HG02884 (cell line): ENCODE measurements at regions not wholly inside any gene's neighbourhood (a gene's known extent, or its start where the extent isn't known, plus 50 kb on each side); places are given as distances from the start of the nearest gene placed in this dataset.
"Not testable (repeated sequence)": the region's sequence is repeated elsewhere in the genome, so short reads cannot be mapped to it uniquely, and the experiment has no call there.

Source experiments
- ATAC-seq: cut with Tn5 transposase; IDR thresholded peaks from one replicate; pipeline ENCODE4 v1.9.1; 2021; ENCODE audit warnings: mild to moderate bottlenecking, moderate library complexity; ENCODE audit not compliant: unreplicated experiment

GRCh38 chr4:26228883-26229282 is 91.9 kb upstream of the RBPJ start:
- no peak for ATAC-seq

DNA sequence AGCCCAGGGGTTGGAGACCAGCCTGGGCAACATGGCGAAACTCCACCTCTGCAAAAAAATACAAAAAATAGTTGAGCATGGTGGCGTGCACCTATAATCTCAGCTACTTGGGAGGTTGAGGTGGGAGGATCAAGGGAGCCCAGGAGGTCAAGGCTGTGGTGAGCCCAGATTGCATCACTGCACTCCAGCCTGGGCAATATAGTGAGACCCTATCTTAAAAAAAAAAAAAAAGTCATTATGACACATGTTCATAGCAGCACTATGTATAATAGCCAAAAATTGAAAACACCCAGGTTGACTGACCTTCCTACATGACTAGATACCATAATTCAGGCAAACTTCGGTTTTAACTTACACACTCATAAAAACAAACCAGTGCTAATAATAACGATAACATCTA is 90.8 kb upstream of the RBPJ start:
- no peak for ATAC-seq

GRCh38 chr4:26233350-26233749 is 87.5 kb upstream of the RBPJ start:
- ATAC-seq: no peak

- no peak for ATAC-seq
These were observed 85.3 kb upstream of the RBPJ start for GRCh38 chr4:26235500-26235899.

DNA sequence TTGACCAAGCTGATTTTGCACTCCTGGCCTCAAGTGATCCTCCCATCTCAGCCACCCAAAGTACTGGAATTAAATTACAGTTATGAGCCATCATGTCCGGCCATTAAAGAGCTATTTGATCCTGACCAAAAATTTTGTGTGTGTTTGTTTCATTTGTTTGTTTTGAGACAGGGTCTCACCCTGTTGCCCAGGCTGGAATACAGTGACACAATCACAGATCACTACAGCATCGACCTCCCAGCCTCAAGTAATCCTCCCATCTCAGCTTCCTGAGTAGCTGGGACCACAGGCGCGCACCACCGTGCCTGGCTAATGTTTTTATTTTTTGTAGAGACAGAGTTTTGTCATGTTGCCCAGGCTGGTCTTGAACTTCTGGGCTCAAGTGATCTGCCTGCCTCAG is 82.9 kb upstream of the RBPJ start:
- ATAC-seq: no peak

DNA sequence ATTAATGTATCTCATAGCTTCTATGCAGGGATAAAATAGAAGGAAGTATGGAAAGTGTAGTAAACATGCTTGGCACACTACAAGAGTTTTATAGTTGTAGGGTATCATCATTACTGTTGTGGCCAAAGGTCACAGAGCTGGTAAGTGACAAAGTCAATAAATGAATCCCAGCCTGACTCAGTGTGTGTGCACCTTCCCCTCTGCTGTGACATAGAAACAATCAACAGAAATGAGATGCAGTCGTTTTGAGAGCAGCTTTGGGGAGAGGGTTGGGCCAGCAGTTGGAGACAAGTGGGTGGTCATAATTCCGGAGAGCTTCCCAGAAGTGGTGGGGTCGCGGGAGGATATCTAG is 82.4 kb upstream of the RBPJ start:
- ATAC-seq: no peak

DNA sequence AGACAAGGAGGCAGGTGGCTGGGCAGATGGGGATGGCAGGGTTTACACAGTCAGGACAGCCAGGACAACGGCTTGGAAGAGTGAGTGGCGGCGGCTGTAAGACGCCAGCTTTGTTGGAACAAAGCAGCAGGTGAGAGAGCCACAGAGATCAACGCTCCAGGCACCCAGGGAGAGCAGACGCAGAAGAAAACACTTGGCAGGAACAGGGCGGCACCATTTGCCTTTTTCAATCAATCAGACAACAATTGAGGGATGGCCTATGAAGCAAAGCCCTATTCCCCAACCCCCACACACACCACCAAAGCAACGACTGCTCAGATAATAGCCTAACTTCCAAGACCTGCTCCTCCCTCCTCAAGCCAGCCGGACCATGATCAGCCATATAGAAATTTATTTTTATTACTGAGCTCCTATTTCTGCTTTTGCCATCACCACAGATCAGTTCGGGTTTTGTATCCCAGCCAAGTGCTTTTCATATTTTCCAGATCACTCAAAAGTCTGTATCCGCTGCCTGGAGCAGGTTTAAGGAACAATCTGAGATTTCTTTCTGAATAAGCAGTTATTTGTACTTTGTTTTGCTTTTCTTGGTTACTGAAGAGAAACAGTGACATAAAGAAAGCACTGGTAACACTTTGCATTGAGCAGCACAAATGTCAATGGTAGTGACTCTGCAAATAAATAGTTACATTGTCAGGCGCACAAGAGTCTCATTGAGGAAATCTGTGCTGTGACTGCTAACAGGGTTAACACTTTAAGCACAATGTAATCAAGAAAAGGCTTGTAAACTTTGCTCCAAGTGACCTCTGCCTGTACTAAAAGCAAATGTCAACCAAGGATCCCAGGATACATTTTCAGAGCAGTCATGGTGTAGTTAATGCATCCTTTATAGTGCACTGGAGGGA is 81.8 kb upstream of the RBPJ start:
- no peak for ATAC-seq

DNA sequence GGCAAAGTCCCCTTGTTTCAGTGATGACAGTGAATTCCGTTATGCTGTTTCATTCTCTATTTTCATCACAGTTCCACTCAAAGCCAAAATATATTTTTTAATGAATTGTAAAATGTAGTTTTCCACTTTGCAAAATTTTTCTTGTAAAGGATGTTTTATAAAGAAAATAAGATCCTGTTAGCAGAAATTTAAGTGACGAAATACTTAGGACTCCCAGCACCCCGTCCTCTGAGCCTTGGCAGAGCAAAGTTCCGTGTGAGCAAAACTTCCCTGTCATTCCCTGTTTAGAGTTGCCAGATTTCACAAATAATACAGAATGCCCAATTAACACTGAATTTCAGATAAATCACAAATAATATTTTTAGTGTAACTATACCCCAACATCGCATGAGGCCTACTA is 81.0 kb upstream of the RBPJ start:
- no peak for ATAC-seq

DNA sequence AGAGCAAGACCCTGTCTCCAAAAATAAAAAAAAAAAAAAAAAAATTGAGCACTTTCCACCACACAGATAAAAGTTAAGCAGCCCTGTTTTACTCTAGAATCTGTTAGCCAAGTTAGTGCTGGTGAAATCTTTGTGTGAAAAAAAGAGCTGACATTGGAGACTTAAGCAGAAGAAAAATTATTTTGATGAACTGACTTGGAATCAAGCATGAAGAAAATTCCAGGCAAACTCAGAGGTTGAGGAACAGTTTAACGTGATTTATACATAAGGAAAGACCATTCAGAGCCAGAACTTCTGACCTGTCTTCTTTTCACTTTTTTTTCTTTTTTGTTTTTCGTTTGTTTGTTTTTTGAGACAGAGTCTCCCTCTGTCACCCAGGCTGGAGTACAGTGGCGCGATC is 79.6 kb upstream of the RBPJ start:
- ATAC-seq: no peak

DNA sequence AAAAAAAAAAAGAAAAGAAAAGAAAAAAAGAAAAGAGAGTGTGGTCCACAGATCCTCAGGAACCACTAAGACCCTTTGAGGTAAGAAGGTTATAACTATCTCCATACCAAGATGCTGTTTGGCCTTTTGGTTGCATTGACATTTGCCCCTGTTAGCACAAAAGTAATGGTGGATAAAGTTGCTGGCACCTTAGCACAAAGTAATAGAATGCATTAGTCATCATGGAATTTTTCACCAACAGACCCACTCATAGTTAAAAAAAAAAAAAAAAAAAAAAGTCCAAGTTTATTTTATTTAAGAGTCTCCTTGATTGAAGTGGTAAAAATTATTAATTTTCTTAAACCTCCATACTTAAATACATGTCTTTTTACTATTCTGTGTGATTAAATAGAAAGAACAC is 78.4 kb upstream of the RBPJ start:
- no peak for ATAC-seq

DNA sequence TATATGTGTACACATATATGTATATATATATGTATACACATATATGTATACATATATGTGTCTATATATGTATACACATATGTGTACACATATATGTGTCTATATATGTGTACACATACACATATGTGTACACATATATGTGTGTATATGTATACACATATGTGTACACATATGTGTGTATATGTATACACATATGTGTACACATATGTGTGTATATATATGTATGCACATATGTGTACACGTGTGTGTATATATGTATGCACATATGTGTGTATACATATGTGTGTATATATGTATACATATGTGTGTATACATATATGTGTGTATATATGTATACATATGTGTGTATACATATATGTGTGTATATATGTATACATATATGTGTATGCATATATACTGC is 76.7 kb upstream of the RBPJ start:
- ATAC-seq: not testable (repeated sequence)

- ATAC-seq: no peak
These were observed 72.2 kb upstream of the RBPJ start for GRCh38 chr4:26248647-26249046.

GRCh38 chr4:26252349-26253025 is 68.3 kb upstream of the RBPJ start:
- ATAC-seq: no peak

DNA sequence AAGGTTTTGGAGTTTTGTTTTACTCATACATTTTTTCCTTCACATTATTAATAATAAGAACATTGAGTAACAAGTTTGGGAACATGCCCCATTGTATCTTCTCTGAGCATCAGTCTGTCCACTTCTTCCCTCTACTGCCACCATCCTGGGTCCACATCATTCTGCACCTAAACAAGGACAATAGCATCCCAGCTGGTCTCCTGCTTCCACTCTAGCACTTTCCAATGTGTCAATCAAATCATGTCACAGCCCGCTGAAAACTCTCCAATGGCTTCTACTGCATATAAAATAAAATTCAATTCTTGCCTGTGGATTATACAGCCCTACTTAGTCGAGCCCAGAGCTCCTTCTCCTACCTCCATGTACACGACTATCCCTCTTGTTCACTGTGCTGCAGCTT is 66.8 kb upstream of the RBPJ start:
- ATAC-seq: no peak

DNA sequence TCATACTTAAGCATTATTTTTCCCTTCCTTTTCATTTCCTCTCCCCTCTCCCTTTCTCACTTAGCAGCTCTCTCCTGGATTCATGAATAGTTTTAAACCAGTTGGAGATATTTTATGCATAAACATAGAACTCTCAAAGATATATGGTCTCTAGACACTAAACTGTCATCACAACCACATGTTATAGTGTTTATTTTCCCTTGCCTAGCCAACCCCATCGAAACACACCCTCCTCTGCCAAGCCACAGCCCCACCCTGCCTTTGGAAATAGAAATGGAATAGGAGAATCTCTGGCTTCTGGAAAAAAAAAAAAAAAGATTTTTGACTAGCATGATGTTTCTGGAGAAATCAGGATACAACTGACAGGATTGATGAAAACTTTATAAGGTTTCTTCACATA is 64.8 kb upstream of the RBPJ start:
- ATAC-seq: no peak

DNA sequence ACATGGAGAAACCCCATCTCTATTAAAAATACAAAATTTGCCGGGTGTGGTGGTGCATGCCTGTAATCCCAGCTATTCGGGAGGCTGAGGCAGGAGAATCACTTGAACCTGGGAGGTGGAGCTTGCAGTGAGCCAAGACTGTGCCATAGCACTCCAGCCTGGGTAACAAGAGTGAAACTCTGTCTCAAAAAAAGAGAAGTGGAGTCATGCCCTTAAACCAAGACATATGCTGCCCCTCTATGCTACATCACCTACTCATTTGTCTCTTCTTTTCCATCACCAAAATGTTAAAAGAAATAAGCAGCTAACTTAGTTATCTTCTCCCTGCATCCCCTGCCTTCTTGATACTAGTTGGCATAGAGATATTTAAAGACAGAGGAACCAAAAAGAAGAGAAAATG is 63.4 kb upstream of the RBPJ start:
- ATAC-seq: not testable (repeated sequence)

GRCh38 chr4:26257850-26258249 is 63.0 kb upstream of the RBPJ start:
- peak; percentile 88 for ATAC-seq

DNA sequence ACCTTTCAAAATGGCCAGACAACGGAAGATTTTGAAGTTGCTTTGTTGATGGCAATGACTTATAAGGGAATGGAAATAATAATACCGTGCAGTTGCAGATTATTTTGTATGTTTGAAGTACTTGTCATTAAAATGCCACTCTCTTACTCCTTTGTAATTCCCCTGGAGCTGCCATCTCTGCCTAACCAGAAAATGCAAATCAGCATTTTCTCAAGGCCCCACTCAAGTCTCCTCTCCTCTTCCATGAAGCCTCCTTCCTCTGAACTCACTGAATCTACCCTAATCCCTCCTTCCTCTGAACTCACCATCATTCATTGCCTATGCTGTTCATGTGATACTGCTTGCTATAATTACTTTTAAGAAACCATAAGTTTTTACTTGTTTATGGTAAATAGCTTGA is 60.2 kb upstream of the RBPJ start:
- ATAC-seq: no peak

GRCh38 chr4:26261405-26261804 is 59.4 kb upstream of the RBPJ start:
- ATAC-seq: no peak

DNA sequence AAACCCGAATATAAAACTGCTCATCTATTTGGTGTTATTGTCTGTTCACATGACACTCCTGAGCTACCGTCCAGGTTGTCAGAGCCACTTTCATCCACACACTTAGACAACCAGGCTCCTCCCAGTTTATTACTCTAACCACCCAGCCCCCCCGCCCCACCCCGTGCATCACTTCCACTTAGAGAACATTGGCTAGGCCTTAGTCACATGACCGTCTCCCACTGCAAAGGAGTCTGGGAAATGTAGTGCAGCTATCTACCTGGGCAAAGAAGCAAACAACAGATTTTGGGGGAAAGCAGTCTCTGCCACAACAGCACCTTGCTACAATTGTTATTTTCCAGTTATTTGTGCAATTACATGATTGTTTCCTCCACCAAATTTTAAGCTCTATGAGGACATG is 57.6 kb upstream of the RBPJ start:
- no peak for ATAC-seq

DNA sequence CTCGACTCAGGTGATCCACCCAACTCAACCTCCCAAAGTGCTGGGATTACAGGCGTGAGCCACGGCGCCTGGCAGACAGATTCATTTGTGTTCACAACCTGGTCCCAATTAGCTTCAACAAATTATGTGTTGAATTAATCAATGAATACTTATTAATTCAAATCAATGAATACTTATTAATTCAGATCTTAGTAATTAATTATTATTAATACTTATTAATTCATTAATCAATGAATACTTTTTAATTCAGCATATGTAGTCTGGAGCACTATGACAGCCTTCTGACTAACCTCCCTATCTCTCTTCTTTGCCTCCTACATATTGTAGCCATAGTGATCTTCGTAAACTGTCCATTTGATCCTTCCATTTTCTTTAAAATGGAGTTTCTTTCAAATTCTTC is 56.7 kb upstream of the RBPJ start:
- ATAC-seq: no peak

- no peak for ATAC-seq
These were observed 53.7 kb upstream of the RBPJ start for GRCh38 chr4:26267087-26267486.

- ATAC-seq: no peak
These were observed 52.6 kb upstream of the RBPJ start for GRCh38 chr4:26268246-26268645.
